Duodenal mucosa (tissue), 2 donors: ENCODE measurements at regions not wholly inside any gene's neighbourhood (a gene's known extent, or its start where the extent isn't known, plus 50 kb on each side); places are given as distances from the start of the nearest gene placed in this dataset.
"Not testable (repeated sequence)": the region's sequence is repeated elsewhere in the genome, so short reads cannot be mapped to it uniquely, and the experiment has no call there.

Source experiments
- H3K27ac ChIP-seq: one replicate; pipeline ENCODE4 v1.7.0; 2013; ENCODE audit warnings: low read depth, low read length
- H3K27me3 ChIP-seq, 2 donors: one replicate each; pipeline ENCODE4 v1.7.0; 2013; ENCODE audit warnings: low read length in 2 of 2, control low read depth in 1 of 2; ENCODE audit not compliant: insufficient read depth in 2 of 2, control insufficient read depth in 1 of 2
- H3K36me3 ChIP-seq, 2 donors: one replicate each; pipeline ENCODE4 v1.7.0; 2013; ENCODE audit warnings: low read length in 2 of 2, control low read depth in 1 of 2; ENCODE audit not compliant: insufficient read depth in 2 of 2, control insufficient read depth in 1 of 2
- H3K4me1 ChIP-seq, 2 donors: one replicate each; pipeline ENCODE4 v1.7.0; 2013; ENCODE audit warnings: low read length in 2 of 2, control low read depth in 1 of 2; ENCODE audit not compliant: insufficient read depth in 2 of 2, control insufficient read depth in 1 of 2
- H3K4me3 ChIP-seq, 2 donors: one replicate each; pipeline ENCODE4 v1.7.0; 2013; ENCODE audit warnings: low read length in 2 of 2, low read depth in 1 of 2
- H3K9ac ChIP-seq, 2 donors: one replicate each; pipeline ENCODE4 v1.7.0; 2013; ENCODE audit warnings: low read length in 2 of 2, low read depth in 1 of 2
- H3K9me3 ChIP-seq, 2 donors: one replicate each; pipeline ENCODE4 v1.7.0; 2013; ENCODE audit warnings: low read length in 2 of 2, control low read depth in 1 of 2; ENCODE audit not compliant: control insufficient read depth in 1 of 2

DNA sequence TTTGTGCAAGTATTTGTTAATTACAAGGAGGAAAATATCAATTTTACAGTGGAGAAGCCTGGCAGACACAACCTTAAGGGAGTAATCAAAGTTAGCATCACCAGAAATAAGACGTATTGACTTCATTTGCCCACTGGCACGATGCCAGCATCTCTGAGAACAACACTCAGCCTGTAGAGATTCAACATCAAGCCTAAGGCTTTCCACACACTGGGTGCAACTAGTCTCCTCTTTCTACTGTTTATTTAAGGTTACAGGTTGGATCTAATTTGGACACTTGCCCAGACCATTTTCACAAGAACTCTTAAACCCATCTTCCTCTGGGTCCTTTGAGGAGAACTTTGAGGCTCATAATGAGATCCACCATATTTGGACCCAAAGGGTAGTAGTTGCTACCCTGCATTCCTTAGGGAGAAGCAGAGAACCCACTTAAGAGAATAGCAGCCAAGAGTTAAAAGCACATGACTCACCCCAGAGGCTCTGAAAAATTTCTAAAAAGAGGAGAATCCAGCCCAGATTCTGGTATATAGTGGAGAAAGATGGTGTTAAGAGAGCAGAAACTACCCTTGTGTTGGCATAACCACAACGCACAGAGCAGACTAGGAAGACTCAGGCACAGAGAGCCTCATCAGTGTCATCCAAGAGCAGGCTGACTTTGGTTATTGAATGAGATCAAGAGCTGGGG lies 97.3 kb downstream of the CCDC71L start:
- Histone ChIP-seq H3K9ac (no peak overlapping the region), H3K27me3 (no peaks in the 10 kb centered on the region), H3K9me3 (no peaks in the 10 kb centered on the region), H3K4me3 (no peak overlapping the region), H3K27ac (no peak overlapping the region), H3K36me3 (no peaks in the 10 kb centered on the region), H3K4me1 (no peaks in the 10 kb centered on the region)

DNA sequence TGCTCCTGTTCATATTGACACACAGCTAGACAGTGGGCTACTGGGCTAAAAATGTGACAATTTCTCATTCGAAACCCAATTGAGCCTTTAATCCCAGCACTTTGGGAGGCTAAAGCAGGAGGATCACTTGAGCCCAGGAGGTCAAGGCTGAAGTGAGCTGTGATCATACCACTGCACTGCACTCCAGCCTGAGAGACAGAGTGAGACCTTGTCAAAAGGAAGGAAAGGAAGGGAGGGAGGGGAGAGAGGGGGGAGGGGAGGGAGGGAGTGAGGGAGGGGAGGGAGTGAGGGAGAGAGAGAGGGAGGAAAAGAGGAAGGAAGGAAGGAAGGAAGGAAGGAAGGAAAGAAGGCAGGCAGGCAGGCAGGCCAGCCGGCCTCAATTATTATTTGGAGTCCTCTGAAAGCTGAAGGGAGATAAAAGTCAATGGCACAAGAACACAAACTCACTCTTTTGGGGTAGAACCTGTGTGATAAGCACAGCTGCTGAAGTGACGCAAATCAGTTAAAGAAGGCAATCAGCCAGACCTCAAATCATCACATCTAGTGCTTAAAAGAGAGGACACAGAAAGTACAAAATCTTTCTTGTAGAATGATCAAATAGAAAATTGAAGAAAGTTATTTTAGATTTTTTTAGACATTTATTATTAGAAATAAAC lies 98.1 kb downstream of the CCDC71L start:
- no peak overlapping the region for H3K27ac ChIP-seq
- H3K36me3 ChIP-seq: no peaks in the 10 kb centered on the region
- H3K4me1 ChIP-seq: no peaks in the 10 kb centered on the region
- no peaks in the 10 kb centered on the region for H3K9me3 ChIP-seq
- H3K9ac ChIP-seq: no peak overlapping the region
- H3K27me3 ChIP-seq: no peaks in the 10 kb centered on the region
- no peak overlapping the region for H3K4me3 ChIP-seq

GRCh38 chr7:106561666-106562411 lies 99.1 kb downstream of the CCDC71L start:
- H3K36me3 ChIP-seq: no peaks in the 10 kb centered on the region
- H3K27me3 ChIP-seq: no peaks in the 10 kb centered on the region
- no peaks in the 10 kb centered on the region for H3K9me3 ChIP-seq
- H3K4me1 ChIP-seq: no peaks in the 10 kb centered on the region
- H3K27ac ChIP-seq: no peak overlapping the region
- no peak overlapping the region for H3K9ac ChIP-seq
- H3K4me3 ChIP-seq: no peak overlapping the region

DNA sequence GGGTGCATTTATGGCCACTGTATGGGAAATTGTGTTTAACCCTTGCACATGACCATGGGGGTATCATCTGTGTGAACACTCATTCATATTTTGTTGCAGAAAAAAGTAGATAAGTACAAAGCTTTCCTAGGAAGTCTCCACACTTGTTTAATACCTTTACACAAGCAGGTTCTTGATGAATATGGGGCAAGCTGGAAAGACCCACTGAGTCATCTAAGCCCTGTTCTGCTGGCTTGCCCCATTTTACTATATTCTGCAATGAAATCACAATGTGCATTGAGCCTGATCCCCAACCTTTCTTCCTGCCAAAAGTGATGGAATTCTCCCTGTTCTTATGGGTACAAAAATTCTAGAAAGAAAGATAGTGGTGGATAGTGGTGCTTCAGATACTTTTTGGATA lies 99.8 kb downstream of the CCDC71L start:
- H3K9me3 ChIP-seq: no peaks in the 10 kb centered on the region
- no peaks in the 10 kb centered on the region for H3K27me3 ChIP-seq
- no peaks in the 10 kb centered on the region for H3K36me3 ChIP-seq
- H3K4me3 ChIP-seq: no peak overlapping the region
- no peaks in the 10 kb centered on the region for H3K4me1 ChIP-seq
- H3K27ac ChIP-seq: no peak overlapping the region
- no peak overlapping the region for H3K9ac ChIP-seq

GRCh38 chr7:106560482-106560881 lies 100.5 kb downstream of the CCDC71L start:
- H3K9ac ChIP-seq: no peak overlapping the region
- H3K4me3 ChIP-seq: no peak overlapping the region
- H3K27ac ChIP-seq: no peak overlapping the region
- H3K36me3 ChIP-seq: no peaks in the 10 kb centered on the region
- H3K4me1 ChIP-seq: no peaks in the 10 kb centered on the region
- H3K27me3 ChIP-seq: no peaks in the 10 kb centered on the region
- H3K9me3 ChIP-seq: no peaks in the 10 kb centered on the region

GRCh38 chr7:106556244-106556643 lies 104.7 kb downstream of the CCDC71L start:
- not testable (repeated sequence) for H3K4me3 ChIP-seq, H3K9ac ChIP-seq, H3K4me1 ChIP-seq, H3K27me3 ChIP-seq, H3K27ac ChIP-seq, H3K9me3 ChIP-seq, H3K36me3 ChIP-seq

- H3K4me1 ChIP-seq, H3K27ac ChIP-seq, H3K9me3 ChIP-seq, H3K27me3 ChIP-seq, H3K4me3 ChIP-seq, H3K36me3 ChIP-seq, H3K9ac ChIP-seq: not testable (repeated sequence)
Observed at GRCh38 chr7:106554623-106555022, 106.3 kb downstream of the CCDC71L start.

DNA sequence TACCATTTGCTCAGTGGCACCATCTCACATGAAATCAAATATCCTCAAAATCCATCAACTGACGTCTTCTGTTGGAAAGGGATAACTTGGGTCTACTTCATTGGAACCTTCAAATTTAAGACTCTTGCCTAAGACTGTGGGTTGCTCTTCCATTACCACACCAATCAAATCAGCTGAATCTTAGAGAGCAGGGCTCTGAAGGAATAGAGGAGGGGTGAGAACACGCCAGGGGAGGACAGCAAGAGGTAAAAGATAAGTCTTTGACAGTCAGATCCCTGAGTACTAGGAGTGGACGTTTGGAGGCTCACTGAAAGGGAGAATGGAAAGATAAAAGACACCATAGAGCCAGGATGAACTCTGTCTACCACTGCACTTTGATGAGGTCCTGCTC lies 107.5 kb downstream of the CCDC71L start:
- no peaks in the 10 kb centered on the region for H3K9me3 ChIP-seq
- H3K27me3 ChIP-seq: no peaks in the 10 kb centered on the region
- H3K9ac ChIP-seq: no peak overlapping the region
- no peaks in the 10 kb centered on the region for H3K36me3 ChIP-seq
- no peak overlapping the region for H3K4me3 ChIP-seq
- no peak overlapping the region for H3K27ac ChIP-seq
- no peaks in the 10 kb centered on the region for H3K4me1 ChIP-seq

DNA sequence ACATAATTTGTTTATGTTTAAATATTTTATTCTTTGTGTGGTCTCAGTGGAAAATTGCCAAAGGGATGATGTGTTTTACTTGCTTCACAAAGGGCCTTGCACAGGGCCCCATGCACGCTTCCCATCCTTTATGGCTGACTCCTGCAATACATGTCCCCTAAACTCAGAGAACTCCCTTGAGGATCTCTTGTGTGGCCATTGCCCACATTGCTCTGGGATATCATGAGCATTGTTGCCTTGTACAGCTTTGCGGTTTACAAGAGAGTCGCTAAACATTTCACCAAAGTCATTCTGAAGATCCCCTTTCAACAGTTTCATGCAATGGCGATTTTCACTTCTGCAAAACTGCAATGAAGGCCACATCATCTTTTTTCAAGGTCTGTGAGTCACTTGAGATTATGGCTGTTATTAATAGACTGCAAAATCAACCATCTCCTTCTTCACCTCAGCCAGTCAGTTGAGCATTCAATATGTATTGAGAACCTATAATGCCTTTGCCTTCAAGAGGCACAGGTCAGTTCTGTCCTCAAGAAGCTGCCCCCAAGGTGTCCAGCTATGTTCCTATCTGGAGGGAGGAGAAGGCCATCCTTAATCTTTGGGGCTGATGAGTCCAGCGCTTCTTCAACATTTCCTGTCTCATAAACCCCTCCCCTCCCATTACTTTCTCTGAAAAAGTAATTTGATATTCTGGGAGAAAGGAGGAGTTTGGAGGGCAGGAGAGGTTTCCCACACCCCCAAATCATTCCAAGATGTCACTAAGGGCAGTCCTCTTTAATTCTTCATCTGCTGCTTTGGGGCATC lies 108.1 kb downstream of the CCDC71L start:
- Histone ChIP-seq H3K9me3 (no peaks in the 10 kb centered on the region), H3K4me1 (no peaks in the 10 kb centered on the region), H3K36me3 (no peaks in the 10 kb centered on the region), H3K9ac (no peak overlapping the region), H3K4me3 (no peak overlapping the region), H3K27ac (no peak overlapping the region), H3K27me3 (no peaks in the 10 kb centered on the region)

DNA sequence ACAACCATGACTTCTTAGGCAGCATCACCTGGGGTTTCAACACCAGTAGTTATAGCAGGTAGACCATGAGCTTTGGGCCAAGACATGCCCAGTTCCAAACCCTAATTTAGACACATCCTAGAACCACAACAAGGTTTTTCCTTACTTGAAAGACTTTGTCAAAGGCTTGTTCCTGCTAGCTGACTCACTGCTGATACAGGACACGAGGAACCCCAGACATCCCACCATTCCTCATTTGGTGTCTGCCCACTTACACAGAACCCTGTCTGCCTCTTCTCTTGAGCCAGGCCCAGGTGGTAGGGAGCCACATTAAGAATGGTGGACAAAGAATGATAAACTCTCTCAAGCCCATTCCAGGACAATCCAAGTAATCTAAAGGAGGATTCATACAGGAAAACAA lies 109.0 kb downstream of the CCDC71L start:
- no peak overlapping the region for H3K27ac ChIP-seq
- no peaks in the 10 kb centered on the region for H3K27me3 ChIP-seq

More for the DNA sequence above, 109.0 kb downstream of the CCDC71L start:
- no peak overlapping the region for H3K9ac ChIP-seq
- no peaks in the 10 kb centered on the region for H3K4me1 ChIP-seq
- H3K9me3 ChIP-seq: no peaks in the 10 kb centered on the region
- no peak overlapping the region for H3K4me3 ChIP-seq
- H3K36me3 ChIP-seq: no peaks in the 10 kb centered on the region
